A673 (cell line): ENCODE measurements at regions not wholly inside any gene's neighbourhood (a gene's known extent, or its start where the extent isn't known, plus 50 kb on each side); places are given as distances from the start of the nearest gene placed in this dataset.

ENCODE experiments used
- EZH2 ChIP-seq: fragments of 200-600 bp; sonication (generic); IDR thresholded peaks from 2 replicates; pipeline ENCODE4 v1.6.1; 2017; ENCODE audit warnings: borderline replicate concordance, low read depth, mild to moderate bottlenecking, mixed read lengths, antibody characterized with exemption, low read length; ENCODE audit not compliant: poor library complexity, severe bottlenecking
- TF ChIP-seq, protein P1 (sequence below): fragments of 300-800, 200-600 bp; sonication (generic); conservative IDR thresholded peaks from 2 replicates; pipeline ENCODE4 v1.5.1; 2017; ENCODE audit warnings: low read depth, mild to moderate bottlenecking, antibody characterized with exemption, low read length, moderate library complexity, mixed read lengths

GRCh38 chrX:9318766-9319165, 146.1 kb upstream of the TBL1X start:
- TF ChIP-seq, protein P1, sequence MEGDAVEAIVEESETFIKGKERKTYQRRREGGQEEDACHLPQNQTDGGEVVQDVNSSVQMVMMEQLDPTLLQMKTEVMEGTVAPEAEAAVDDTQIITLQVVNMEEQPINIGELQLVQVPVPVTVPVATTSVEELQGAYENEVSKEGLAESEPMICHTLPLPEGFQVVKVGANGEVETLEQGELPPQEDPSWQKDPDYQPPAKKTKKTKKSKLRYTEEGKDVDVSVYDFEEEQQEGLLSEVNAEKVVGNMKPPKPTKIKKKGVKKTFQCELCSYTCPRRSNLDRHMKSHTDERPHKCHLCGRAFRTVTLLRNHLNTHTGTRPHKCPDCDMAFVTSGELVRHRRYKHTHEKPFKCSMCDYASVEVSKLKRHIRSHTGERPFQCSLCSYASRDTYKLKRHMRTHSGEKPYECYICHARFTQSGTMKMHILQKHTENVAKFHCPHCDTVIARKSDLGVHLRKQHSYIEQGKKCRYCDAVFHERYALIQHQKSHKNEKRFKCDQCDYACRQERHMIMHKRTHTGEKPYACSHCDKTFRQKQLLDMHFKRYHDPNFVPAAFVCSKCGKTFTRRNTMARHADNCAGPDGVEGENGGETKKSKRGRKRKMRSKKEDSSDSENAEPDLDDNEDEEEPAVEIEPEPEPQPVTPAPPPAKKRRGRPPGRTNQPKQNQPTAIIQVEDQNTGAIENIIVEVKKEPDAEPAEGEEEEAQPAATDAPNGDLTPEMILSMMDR, result no peak
- TF ChIP-seq EZH2, result no peak
